K562 (cell line): ENCODE measurements at regions not wholly inside any gene's neighbourhood (a gene's known extent, or its start where the extent isn't known, plus 50 kb on each side); places are given as distances from the start of the nearest gene placed in this dataset.

Experiments
- ATAC-seq: fragments of 200-7000 bp; cut with Tn5 transposase; 3 replicates; pipeline ENCODE4 v1.9.1; 2020; ENCODE audit warnings: moderate library complexity
- BruUV-seq: library from RNA; stranded (reverse); fragments of 400-500 nt; replicated peaks from 2 replicates; lab custom pipeline; 2021; lab: Mats Ljungman, UMichigan
- CTCF ChIA-PET: fragments of 300-600 bp; formaldehyde crosslinking; extraction: SDS; loops from one replicate; lab custom pipeline; 2021; ENCODE audit warnings: low intra/inter-chr PET ratio; lab: Yijun Ruan, JAX
- POLR2A ChIA-PET: fragments of 300-600, 350-650 bp; sonication (Branson Sonifier 250); formaldehyde crosslinking; extraction: SDS; loops from one replicate; lab custom pipeline; 2021; ENCODE audit warnings: antibody characterized with exemption, inconsistent platforms; lab: Yijun Ruan, JAX
- DNase-seq, 4 experiments: peaks; one replicate each; pipeline versions ENCODE4 v3.0.0 to v3.0.0-alpha.2; 2011 to 2018; ENCODE audit warnings: low spot score in 3 of 4, mixed read lengths in 3 of 4; ENCODE audit errors: extremely low read depth in 1 of 4
- FAIRE-seq: peaks from 2 replicates; lab custom pipeline; 2011; peaks lifted over from hg19 to GRCh38; lab: Jason Lieb, UNC
- H2AFZ ChIP-seq: 2 replicates; pipeline ENCODE4 v1.6.0; 2011; ENCODE audit warnings: low read depth, low read length, control low read depth, inconsistent platforms
- H3K27ac ChIP-seq: fragments of 200-600 bp; 3 replicates; pipeline ENCODE4 v1.8.0; 2011; ENCODE audit warnings: low read depth, mild to moderate bottlenecking, control low read depth, inconsistent platforms, low read length, moderate library complexity, mixed read lengths; ENCODE audit errors: extremely low read depth
- H3K27me3 ChIP-seq, 2 experiments: fragments of 300-600 bp in 1 of 2; 2 replicates in 1 of 2; 3 replicates in 1 of 2; pipeline versions ENCODE4 v1.6.0 to v1.8.0; 2011; ENCODE audit warnings: inconsistent platforms in 2 of 2, low read length in 2 of 2, mild to moderate bottlenecking in 1 of 2, mixed read lengths in 1 of 2, moderate library complexity in 1 of 2; ENCODE audit not compliant: control insufficient read depth in 2 of 2, insufficient read depth in 2 of 2
- H3K36me3 ChIP-seq: fragments of 300-600 bp; 3 replicates; pipeline ENCODE4 v1.8.0; 2011; ENCODE audit warnings: mild to moderate bottlenecking, low read length, inconsistent platforms; ENCODE audit not compliant: control insufficient read depth, insufficient read depth
- H3K4me1 ChIP-seq, 2 experiments: fragments of 200-600 bp in 1 of 2; replicated peaks in 1 of 2; 2 replicates in 1 of 2; 3 replicates in 1 of 2; pipeline versions ENCODE4 v1.5.1 to v1.8.0; 2011; ENCODE audit warnings: inconsistent platforms in 2 of 2, low read length in 2 of 2, mild to moderate bottlenecking in 1 of 2, mixed read lengths in 1 of 2, moderate library complexity in 1 of 2; ENCODE audit not compliant: control insufficient read depth in 2 of 2, insufficient read depth in 2 of 2
- H3K4me2 ChIP-seq: 2 replicates; pipeline ENCODE4 v1.6.1; 2011; ENCODE audit warnings: low read length, control low read depth, inconsistent platforms, mixed read lengths; ENCODE audit not compliant: insufficient read depth
- H3K4me3 ChIP-seq: fragments of 200-600 bp; sonication (generic), shearing (Covaris generic); 2 replicates; pipeline ENCODE4 v1.5.1; 2016; ENCODE audit warnings: control low read depth, inconsistent platforms
- H3K79me2 ChIP-seq: fragments of 200-600 bp; 3 replicates; pipeline ENCODE4 v1.8.0; 2011; ENCODE audit warnings: low read length, inconsistent platforms; ENCODE audit not compliant: control insufficient read depth, insufficient read depth
- H3K9ac ChIP-seq, 2 experiments: 2 replicates each; pipeline versions ENCODE4 v1.6.0 to v1.6.1; 2011; ENCODE audit warnings: low read depth in 2 of 2, low read length in 2 of 2, control low read depth in 1 of 2, inconsistent platforms in 1 of 2, mild to moderate bottlenecking in 1 of 2, mixed read lengths in 1 of 2; ENCODE audit not compliant: insufficient read depth in 1 of 2
- H3K9me1 ChIP-seq: one replicate; pipeline ENCODE4 v1.6.0; 2011; ENCODE audit warnings: inconsistent platforms, mild to moderate bottlenecking, low read length, moderate library complexity; ENCODE audit not compliant: control insufficient read depth, insufficient read depth
- H3K9me3 ChIP-seq: replicated peaks from 2 replicates; pipeline ENCODE4 v1.5.1; 2011; ENCODE audit warnings: low read depth, low read length, inconsistent platforms; ENCODE audit not compliant: control insufficient read depth, insufficient read depth
- H4K20me1 ChIP-seq: replicated peaks from 2 replicates; pipeline ENCODE4 v1.6.1; 2011; ENCODE audit warnings: low read length, inconsistent platforms, mixed read lengths; ENCODE audit not compliant: control insufficient read depth, insufficient read depth
- CEBPB ChIP-seq: fragments of 450-650 bp; IDR thresholded peaks from 2 replicates; pipeline ENCODE4 v1.6.1; 2016; ENCODE audit warnings: missing genetic modification characterization, missing compliant biosample characterization
- FOXP1 ChIP-seq: sonication (generic); formaldehyde crosslinking; IDR thresholded peaks from 2 replicates; pipeline ENCODE4 v1.8.0; 2022; ENCODE audit warnings: mild to moderate bottlenecking, missing genetic modification reagents
- GATA2 ChIP-seq: sonication (generic); formaldehyde crosslinking; IDR thresholded peaks from 2 replicates; pipeline ENCODE4 v1.4.0; 2020; ENCODE audit warnings: mild to moderate bottlenecking, missing genetic modification reagents
- HOXB6 ChIP-seq: fragments of 250-450 bp; sonication (Bioruptor Pico); IDR thresholded peaks from 2 replicates; pipeline ENCODE4 v1.5.1; 2022; ENCODE audit warnings: mild to moderate bottlenecking, borderline replicate concordance
- MCM3 ChIP-seq: fragments of 450-650 bp; IDR thresholded peaks from 2 replicates; pipeline ENCODE4 v1.6.1; 2016
- PHTF2 ChIP-seq: fragments of 250-450 bp; sonication (Bioruptor Pico); IDR thresholded peaks from 2 replicates; pipeline ENCODE4 v1.5.0; 2021; ENCODE audit warnings: mild to moderate bottlenecking
- POLR3A ChIP-seq: IDR thresholded peaks from 2 replicates; pipeline ENCODE4 v1.6.1; 2011; ENCODE audit warnings: borderline replicate concordance, mild to moderate bottlenecking, moderate library complexity; ENCODE audit not compliant: insufficient read length, insufficient read depth; ENCODE audit errors: extremely low read depth
- TRIM25 ChIP-seq: fragments of 450-650 bp; IDR thresholded peaks from 2 replicates; pipeline ENCODE4 v1.7.0; 2016; ENCODE audit warnings: borderline replicate concordance
- ZNF280B ChIP-seq: fragments of 250-450 bp; sonication (Bioruptor Pico); IDR thresholded peaks from 2 replicates; pipeline ENCODE4 v1.5.1; 2021; ENCODE audit warnings: mild to moderate bottlenecking
- ZNF347 ChIP-seq: fragments of 450-650 bp; formaldehyde crosslinking; IDR thresholded peaks from 2 replicates; pipeline ENCODE4 v1.4.0; 2020; ENCODE audit warnings: low read depth, mild to moderate bottlenecking, moderate library complexity
- ZNF589 ChIP-seq: fragments of 200-800 bp; sonication (Bioruptor generic); IDR thresholded peaks from 2 replicates; pipeline ENCODE4 v1.6.1; 2016; ENCODE audit warnings: low read depth, missing genetic modification characterization, missing compliant biosample characterization
- ZNF785 ChIP-seq: fragments of 250-450 bp; sonication (Bioruptor Pico); IDR thresholded peaks from 2 replicates; pipeline ENCODE4 v1.4.0; 2020; ENCODE audit warnings: mild to moderate bottlenecking
- ZSCAN32 ChIP-seq: fragments of 450-650 bp; formaldehyde crosslinking; IDR thresholded peaks from 2 replicates; pipeline ENCODE4 v1.4.0; 2020; ENCODE audit warnings: mild to moderate bottlenecking, moderate library complexity
- WGBS: fragments of 100-300 bp; shearing (Covaris generic); methylation state at CpG from one replicate; pipeline ENCODE4 v1.1.6; 2016; ENCODE audit warnings: low coverage, mixed read lengths; ENCODE audit not compliant: insufficient coverage; ENCODE audit errors: missing lambda C conversion rate; 5-methylcytosine and 5-hydroxymethylcytosine counted together
- in situ Hi-C: fragments of 300-500 bp; cut with MboI; formaldehyde crosslinking; loops from 4 replicates; pipeline ENCODE4 v1.15.0; 2018; ENCODE audit warnings: inconsistent platforms, mixed read lengths
- intact Hi-C: fragments of 100-400 bp; cut with micrococcal nuclease; formaldehyde crosslinking; loops from 2 replicates; pipeline ENCODE4 v1.14.2; 2022

- intact Hi-C loops = no loop called here
- H3K9me3 ChIP-seq = no peaks in the 10 kb centered on the region
- DNase-seq (no peak), FAIRE-seq (no peak), ATAC-seq (no peak)
- no peaks in the 10 kb centered on the region for H4K20me1 ChIP-seq
- TF ChIP-seq CEBPB (no peak), HOXB6 (CRISPR knock-in tag) (no peak), ZNF280B (CRISPR knock-in tag) (no peak), POLR3A (no peak), ZNF785 (no peak), GATA2 (CRISPR knock-in tag) (no peak), ZSCAN32 (CRISPR knock-in tag) (no peak), ZNF347 (CRISPR knock-in tag) (no peak), TRIM25 (no peak), PHTF2 (no peak), MCM3 (no peak), FOXP1 (CRISPR knock-in tag) (no peak), ZNF589 (no peak)
- no TSS peak for BruUV-seq
- no peaks in the 10 kb centered on the region for H3K36me3 ChIP-seq
- no peak overlapping the region for H2AFZ ChIP-seq
- no peaks in the 10 kb centered on the region for H3K27me3 ChIP-seq
- H3K9me1 ChIP-seq = no peaks in the 10 kb centered on the region
- no peak overlapping the region for H3K4me3 ChIP-seq
- in situ Hi-C loops = no loop called here
- no peaks in the 10 kb centered on the region for H3K79me2 ChIP-seq
- no peak overlapping the region for H3K27ac ChIP-seq
- ChIA-PET CTCF (no interaction called here), POLR2A (no interaction called here)
- H3K4me1 ChIP-seq = no peaks in the 10 kb centered on the region
- WGBS = 0% methylated on average over 4 of the region's 4 CpGs
- H3K4me2 ChIP-seq = no peak overlapping the region
- H3K9ac ChIP-seq = no peak overlapping the region
These were observed 429.9 kb upstream of the CXADR start for GRCh38 chr21:17082843-17083483.
